ENCODE measurements at regions not wholly inside any gene's neighbourhood (a gene's known extent, or its start where the extent isn't known, plus 50 kb on each side); places are given as distances from the start of the nearest gene placed in this dataset.
"Not testable (repeated sequence)": the region's sequence is repeated elsewhere in the genome, so short reads cannot be mapped to it uniquely, and the experiment has no call there.

GRCh38 chr7:119968411-119968810 lies 304.6 kb upstream of the KCND2 start:
- CTCF ChIA-PET; H3K4me3 Mint-ChIP-seq; H3K27ac Mint-ChIP-seq; H3K4me1 Mint-ChIP-seq; H3K36me3 Mint-ChIP-seq (ENCODE audit: low read depth); H3K27me3 Mint-ChIP-seq; POLR2A ChIA-PET; H3K9me3 Mint-ChIP-seq; DNase-seq: not testable (repeated sequence)

- DNase-seq = no peak
- Mint-ChIP-seq H3K4me1 (no peaks in the 10 kb centered on the region), H3K36me3 (ENCODE audit: low read depth) (no peaks in the 10 kb centered on the region), H3K27ac (no peak overlapping the region), H3K27me3 (no peaks in the 10 kb centered on the region), H3K9me3 (peaks cover 2% of the 10 kb centered on the region), H3K4me3 (no peak overlapping the region)
- ChIA-PET POLR2A (no interaction called here), CTCF (no interaction called here)
These were observed 303.9 kb upstream of the KCND2 start for GRCh38 chr7:119969054-119969453.

GRCh38 chr7:119969763-119970162 lies 303.2 kb upstream of the KCND2 start:
- H3K27ac Mint-ChIP-seq = no peak overlapping the region
- H3K4me1 Mint-ChIP-seq = no peaks in the 10 kb centered on the region
- CTCF ChIA-PET = no interaction called here
- H3K27me3 Mint-ChIP-seq = no peaks in the 10 kb centered on the region
- H3K4me3 Mint-ChIP-seq = no peak overlapping the region
- POLR2A ChIA-PET = no interaction called here
- no peaks in the 10 kb centered on the region for H3K36me3 Mint-ChIP-seq (ENCODE audit: low read depth)
- H3K9me3 Mint-ChIP-seq = peaks cover 2% of the 10 kb centered on the region
- DNase-seq = no peak

- Mint-ChIP-seq H3K4me3 (no peak overlapping the region), H3K9me3 (peaks cover 2% of the 10 kb centered on the region), H3K4me1 (no peaks in the 10 kb centered on the region), H3K27ac (no peak overlapping the region), H3K27me3 (no peaks in the 10 kb centered on the region), H3K36me3 (ENCODE audit: low read depth) (no peaks in the 10 kb centered on the region)
- DNase-seq = no peak
- ChIA-PET POLR2A (no interaction called here), CTCF (no interaction called here)
These were observed 298.0 kb upstream of the KCND2 start for GRCh38 chr7:119974972-119975371.

GRCh38 chr7:119982884-119983283 lies 290.1 kb upstream of the KCND2 start:
- POLR2A ChIA-PET = no interaction called here
- peaks cover 2% of the 10 kb centered on the region for H3K9me3 Mint-ChIP-seq
- CTCF ChIA-PET = no interaction called here

GRCh38 chr7:119983468-119983867 lies 289.5 kb upstream of the KCND2 start:
- Mint-ChIP-seq H3K4me1 (no peaks in the 10 kb centered on the region), H3K36me3 (ENCODE audit: low read depth) (no peaks in the 10 kb centered on the region), H3K27ac (no peak overlapping the region), H3K4me3 (no peak overlapping the region), H3K27me3 (no peaks in the 10 kb centered on the region), H3K9me3 (peaks cover 2% of the 10 kb centered on the region)
- no peak for DNase-seq
- ChIA-PET POLR2A (no interaction called here), CTCF (no interaction called here)

More at GRCh38 chr7:119982884-119983283, 290.1 kb upstream of the KCND2 start:
- no peak overlapping the region for H3K4me3 Mint-ChIP-seq
- H3K27ac Mint-ChIP-seq = no peak overlapping the region
- H3K4me1 Mint-ChIP-seq = no peaks in the 10 kb centered on the region
- DNase-seq = no peak
- no peaks in the 10 kb centered on the region for H3K27me3 Mint-ChIP-seq
- H3K36me3 Mint-ChIP-seq (ENCODE audit: low read depth) = no peaks in the 10 kb centered on the region

- ChIA-PET CTCF (no interaction called here), POLR2A (no interaction called here)
- no peaks in the 10 kb centered on the region for H3K4me1 Mint-ChIP-seq
- DNase-seq = no peak
- no peak overlapping the region for H3K4me3 Mint-ChIP-seq
- H3K9me3 Mint-ChIP-seq = peaks cover 2% of the 10 kb centered on the region
- H3K27ac Mint-ChIP-seq = no peak overlapping the region
- H3K27me3 Mint-ChIP-seq = no peaks in the 10 kb centered on the region
- no peaks in the 10 kb centered on the region for H3K36me3 Mint-ChIP-seq (ENCODE audit: low read depth)
These were observed 288.7 kb upstream of the KCND2 start for GRCh38 chr7:119984247-119984646.

GRCh38 chr7:119988401-119988800 lies 284.6 kb upstream of the KCND2 start:
- CTCF ChIA-PET = no interaction called here

GRCh38 chr7:119994928-119995327 lies 278.0 kb upstream of the KCND2 start:
- Mint-ChIP-seq H3K9me3 (peaks cover 12% of the 10 kb centered on the region), H3K4me1 (no peaks in the 10 kb centered on the region), H3K27me3 (no peaks in the 10 kb centered on the region), H3K4me3 (no peak overlapping the region), H3K27ac (no peak overlapping the region), H3K36me3 (ENCODE audit: low read depth) (no peaks in the 10 kb centered on the region)
- DNase-seq = no peak
- POLR2A ChIA-PET = no interaction called here
- CTCF ChIA-PET = no interaction called here

More at GRCh38 chr7:119988401-119988800, 284.6 kb upstream of the KCND2 start:
- POLR2A ChIA-PET = no interaction called here
- Mint-ChIP-seq H3K36me3 (ENCODE audit: low read depth) (no peaks in the 10 kb centered on the region), H3K9me3 (peaks cover 7% of the 10 kb centered on the region), H3K27ac (no peak overlapping the region), H3K4me3 (no peak overlapping the region), H3K27me3 (no peaks in the 10 kb centered on the region), H3K4me1 (no peaks in the 10 kb centered on the region)
- no peak for DNase-seq

GRCh38 chr7:119996634-119997033 lies 276.3 kb upstream of the KCND2 start:
- Mint-ChIP-seq H3K36me3 (ENCODE audit: low read depth) (no peaks in the 10 kb centered on the region), H3K4me3 (no peak overlapping the region), H3K27ac (no peak overlapping the region), H3K9me3 (peaks cover 7% of the 10 kb centered on the region), H3K27me3 (no peaks in the 10 kb centered on the region), H3K4me1 (no peaks in the 10 kb centered on the region)
- ChIA-PET POLR2A (no interaction called here), CTCF (no interaction called here)
- DNase-seq = no peak

- Mint-ChIP-seq H3K27me3 (no peaks in the 10 kb centered on the region), H3K4me1 (no peaks in the 10 kb centered on the region), H3K27ac (no peak overlapping the region), H3K9me3 (peaks cover 5% of the 10 kb centered on the region), H3K4me3 (no peak overlapping the region), H3K36me3 (ENCODE audit: low read depth) (no peaks in the 10 kb centered on the region)
- no peak for DNase-seq
- ChIA-PET CTCF (no interaction called here), POLR2A (no interaction called here)
These were observed 273.1 kb upstream of the KCND2 start for GRCh38 chr7:119999738-120000475.

GRCh38 chr7:120005720-120006119 lies 267.3 kb upstream of the KCND2 start:
- DNase-seq = no peak
- Mint-ChIP-seq H3K27ac (no peak overlapping the region), H3K36me3 (ENCODE audit: low read depth) (no peaks in the 10 kb centered on the region), H3K27me3 (no peaks in the 10 kb centered on the region), H3K9me3 (peaks cover 7% of the 10 kb centered on the region), H3K4me3 (no peak overlapping the region), H3K4me1 (no peaks in the 10 kb centered on the region)
- ChIA-PET POLR2A (no interaction called here), CTCF (no interaction called here)

- DNase-seq; H3K27ac Mint-ChIP-seq; CTCF ChIA-PET; H3K27me3 Mint-ChIP-seq; POLR2A ChIA-PET; H3K9me3 Mint-ChIP-seq; H3K36me3 Mint-ChIP-seq (ENCODE audit: low read depth); H3K4me1 Mint-ChIP-seq; H3K4me3 Mint-ChIP-seq: not testable (repeated sequence)
These were observed 258.7 kb upstream of the KCND2 start for GRCh38 chr7:120014301-120014700.

- no peak overlapping the region for H3K4me3 Mint-ChIP-seq
These were observed 258.0 kb upstream of the KCND2 start for GRCh38 chr7:120014925-120015465.

More at GRCh38 chr7:120014925-120015465, 258.0 kb upstream of the KCND2 start:
- no peak for DNase-seq
- H3K36me3 Mint-ChIP-seq (ENCODE audit: low read depth) = no peaks in the 10 kb centered on the region
- H3K9me3 Mint-ChIP-seq = peaks cover 7% of the 10 kb centered on the region
- no peak overlapping the region for H3K27ac Mint-ChIP-seq
- H3K4me1 Mint-ChIP-seq = no peaks in the 10 kb centered on the region
- CTCF ChIA-PET = no interaction called here
- H3K27me3 Mint-ChIP-seq = no peaks in the 10 kb centered on the region
- POLR2A ChIA-PET = no interaction called here
